SKM-1 (cell line): ENCODE measurements at regions not wholly inside any gene's neighbourhood (a gene's known extent, or its start where the extent isn't known, plus 50 kb on each side); places are given as distances from the start of the nearest gene placed in this dataset.

Source experiments
- DNase-seq: peaks from one replicate; lab custom pipeline; 2025; ENCODE audit not compliant: unreplicated experiment; lab: John Stamatoyannopoulos, UW

DNA sequence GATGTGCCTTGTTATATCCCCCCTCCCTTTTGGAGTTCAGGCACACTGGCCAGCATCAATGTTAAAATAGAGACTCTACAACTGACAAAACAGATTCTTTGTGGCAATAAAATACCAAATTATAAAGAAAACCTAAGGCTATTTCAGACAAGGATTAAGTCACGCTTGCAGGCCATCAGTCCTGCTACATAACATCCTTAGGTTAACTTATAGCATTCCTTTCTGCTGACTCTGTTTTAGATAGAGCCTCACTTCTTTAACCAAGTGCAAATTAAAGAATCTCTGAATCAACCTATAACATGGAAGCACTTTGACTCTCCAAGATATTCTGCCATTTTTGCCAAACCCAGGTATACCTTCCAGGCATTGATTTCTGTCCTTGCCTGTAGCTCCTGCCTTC lies 784.6 kb downstream of the RNF144A start:
- no peak for DNase-seq

GRCh38 chr2:7703048-7703447 lies 785.8 kb downstream of the RNF144A start:
- no peak for DNase-seq

DNA sequence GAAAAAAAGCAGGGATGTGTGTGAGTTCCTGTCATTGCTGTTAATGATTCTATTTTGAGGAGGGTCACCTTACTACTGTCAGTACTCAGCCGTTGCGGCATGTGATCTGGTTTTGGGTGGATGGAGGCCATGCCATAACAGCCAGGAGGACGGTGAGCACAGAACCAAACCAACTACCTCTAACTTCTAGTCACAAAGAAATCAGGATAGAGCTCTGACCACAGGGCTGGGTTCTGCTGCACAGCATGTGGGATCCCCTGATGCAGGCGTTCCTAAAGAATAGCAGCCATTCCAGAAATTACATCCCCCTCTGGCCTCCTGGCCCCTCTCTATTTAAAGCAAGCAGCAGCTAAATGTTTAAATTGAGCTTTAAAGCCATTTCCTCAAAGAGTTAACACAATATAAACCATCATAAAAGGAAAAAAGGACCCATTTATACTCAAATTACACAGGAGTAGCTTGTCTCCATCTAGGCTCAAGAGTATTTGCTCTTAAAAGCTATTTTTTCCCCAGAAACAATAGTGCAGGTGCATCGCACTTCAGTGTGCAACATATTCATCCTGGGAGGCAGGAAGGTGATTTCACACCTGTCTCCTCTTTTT lies 786.4 kb downstream of the RNF144A start:
- DNase-seq = no peak

DNA sequence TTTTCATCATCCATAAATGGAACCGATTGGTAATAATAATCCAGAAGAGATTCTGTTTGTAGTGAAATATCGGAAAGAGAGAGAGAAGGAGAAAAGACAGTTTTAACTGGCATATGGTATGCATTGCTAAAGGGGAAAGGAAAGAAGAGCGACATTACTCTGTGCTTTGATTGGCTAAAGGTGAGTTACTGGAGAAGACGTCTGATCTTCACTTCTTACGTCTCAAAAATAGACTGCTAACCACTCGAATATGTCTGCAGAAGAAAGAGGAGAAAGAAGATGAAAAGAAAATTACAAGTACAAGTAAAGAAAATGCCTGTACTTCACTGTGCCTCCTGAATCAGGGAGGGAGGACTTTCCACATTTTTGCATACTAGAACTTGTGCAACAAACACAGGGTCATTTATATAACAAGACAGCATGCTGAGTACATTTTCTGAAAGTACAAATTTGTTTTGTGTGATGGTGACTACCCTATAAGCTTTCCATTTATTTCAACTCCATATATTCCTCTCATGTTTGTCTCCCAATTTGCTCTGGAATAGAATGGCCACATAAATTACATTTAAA lies 787.2 kb downstream of the RNF144A start:
- no peak for DNase-seq

- no peak for DNase-seq
These were observed 789.6 kb downstream of the RNF144A start for GRCh38 chr2:7706791-7707190.

DNA sequence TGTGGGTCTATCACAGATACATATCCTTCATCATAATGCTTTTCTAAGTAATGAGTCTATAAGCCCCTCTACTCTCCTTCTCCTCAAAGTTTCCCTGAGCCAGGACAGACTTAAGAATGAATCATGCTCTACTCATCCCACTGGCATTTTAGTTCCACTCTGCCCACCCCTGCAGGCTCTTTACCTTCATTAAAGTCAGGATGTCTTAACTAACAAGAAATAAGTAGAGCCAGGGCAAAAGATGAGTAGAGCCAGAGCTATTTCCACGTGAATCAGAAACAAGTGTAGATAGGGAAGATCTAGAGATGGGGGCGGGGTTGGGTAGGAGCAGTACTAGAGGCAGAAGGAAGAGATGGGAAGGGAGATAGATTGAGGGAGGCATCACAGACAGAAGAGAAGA lies 790.5 kb downstream of the RNF144A start:
- no peak for DNase-seq

- no peak for DNase-seq
These were observed 792.7 kb downstream of the RNF144A start for GRCh38 chr2:7709907-7710306.

GRCh38 chr2:7711167-7711566 lies 794.0 kb downstream of the RNF144A start:
- no peak for DNase-seq

DNA sequence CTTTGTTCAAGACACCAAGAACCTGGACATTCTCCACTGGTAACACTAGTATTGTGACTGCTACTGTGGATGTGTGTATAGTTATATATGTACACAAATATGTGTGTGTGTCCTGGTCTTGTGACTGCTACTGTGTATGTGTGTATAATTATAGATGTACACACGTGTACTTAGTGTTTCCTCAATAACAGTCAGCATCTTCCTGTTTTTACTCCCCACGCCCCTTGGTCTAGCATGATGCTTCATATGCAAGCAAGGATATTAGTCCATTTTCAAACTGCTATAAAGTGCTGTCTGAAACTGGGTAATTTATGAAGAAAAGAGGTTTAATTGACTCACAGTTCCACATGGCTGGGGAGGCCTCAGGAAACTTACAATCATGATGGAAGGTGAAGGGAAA lies 802.7 kb downstream of the RNF144A start:
- no peak for DNase-seq

GRCh38 chr2:7721413-7721995 lies 804.3 kb downstream of the RNF144A start:
- no peak for DNase-seq

- DNase-seq = no peak
These were observed 805.1 kb downstream of the RNF144A start for GRCh38 chr2:7722212-7722910.

GRCh38 chr2:7724336-7724735 lies 807.1 kb downstream of the RNF144A start:
- no peak for DNase-seq

DNA sequence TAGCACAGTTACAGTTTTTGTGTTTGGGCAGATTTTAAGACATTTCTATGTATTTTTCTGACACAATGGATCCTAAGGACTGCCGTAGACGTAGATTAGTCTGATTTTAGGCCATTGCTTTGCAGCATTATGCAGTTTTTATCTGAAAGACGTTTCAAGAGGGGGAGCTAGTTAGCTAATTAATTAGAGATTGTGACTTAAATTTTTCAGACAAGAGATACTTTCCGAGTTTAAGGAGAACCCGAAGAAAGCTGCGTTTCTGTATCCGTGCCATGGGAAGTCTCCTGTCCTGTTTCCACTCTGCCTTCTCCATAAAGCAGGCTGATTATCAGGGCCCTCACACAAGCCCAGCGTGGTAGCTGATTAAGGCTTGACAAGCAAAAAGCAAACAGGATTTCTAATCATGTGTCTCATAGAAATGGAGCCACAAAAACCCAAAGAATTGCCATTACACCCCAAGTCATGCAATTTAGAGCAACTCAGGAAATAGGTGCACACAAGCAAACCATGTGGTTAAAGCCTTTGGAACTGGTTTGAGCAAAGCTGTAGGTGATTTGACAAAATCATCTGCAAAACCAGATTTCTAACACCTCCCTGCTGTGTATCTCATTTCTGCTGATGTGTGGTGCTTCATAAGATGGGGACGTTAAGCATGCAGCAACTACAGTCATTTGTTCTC lies 808.1 kb downstream of the RNF144A start:
- DNase-seq = no peak

DNA sequence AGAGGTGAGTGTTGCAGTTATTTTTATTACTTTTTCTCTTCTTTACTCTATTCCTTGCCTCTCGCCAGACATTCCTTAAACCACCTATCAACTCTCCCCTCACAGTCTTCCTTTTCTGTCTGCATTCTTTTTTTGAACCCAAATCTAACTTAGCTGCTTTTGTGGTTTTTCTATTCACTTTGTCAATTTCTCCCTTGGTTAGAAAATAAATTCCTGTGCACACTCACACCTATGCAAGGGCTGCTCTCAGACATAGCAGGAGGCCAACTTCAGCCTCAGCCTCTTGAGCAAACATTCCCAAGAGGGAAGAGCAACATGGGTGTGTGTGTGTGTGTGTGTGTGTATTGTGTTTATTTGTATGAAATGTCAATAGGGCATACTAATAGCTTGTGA lies 808.6 kb downstream of the RNF144A start:
- DNase-seq = no peak

GRCh38 chr2:7726989-7727388 lies 809.8 kb downstream of the RNF144A start:
- no peak for DNase-seq

DNA sequence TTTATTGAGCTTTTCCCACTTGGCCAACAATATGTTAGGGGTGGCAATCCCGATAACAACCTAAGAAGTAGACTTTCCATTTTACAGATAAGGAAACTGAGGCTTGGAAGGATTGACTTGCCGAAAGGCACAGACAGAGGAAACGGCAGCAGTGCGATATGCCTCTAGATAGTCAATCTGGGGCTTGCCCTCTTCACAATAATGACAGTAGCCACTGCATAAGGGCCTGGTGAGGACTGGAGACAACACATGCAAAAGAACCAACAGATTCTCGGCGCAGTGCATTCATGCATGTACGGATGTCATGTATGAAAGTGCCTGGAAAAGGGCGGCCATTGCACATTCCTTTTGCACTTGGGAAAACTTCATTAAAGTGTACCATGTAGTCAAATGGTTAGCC lies 811.2 kb downstream of the RNF144A start:
- no peak for DNase-seq

- DNase-seq = no peak
These were observed 813.2 kb downstream of the RNF144A start for GRCh38 chr2:7730449-7730848.

DNA sequence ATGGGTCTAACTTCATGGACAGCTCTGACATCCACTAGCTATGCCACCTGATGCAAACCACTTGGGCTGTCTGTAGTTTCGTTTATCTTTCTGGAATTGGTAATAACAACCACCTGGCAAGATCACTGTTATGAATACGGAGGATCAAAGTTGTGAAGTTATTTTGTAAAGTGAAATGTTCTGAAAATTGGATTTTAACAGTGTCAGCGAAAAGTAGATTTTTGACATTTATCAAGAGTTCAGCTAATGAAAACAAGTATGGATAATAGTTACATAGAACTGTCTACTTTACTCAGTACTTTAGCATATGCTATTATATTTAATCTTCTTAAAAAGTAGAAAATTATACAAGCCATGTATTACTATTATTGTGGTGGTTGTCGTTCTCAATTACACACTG lies 813.8 kb downstream of the RNF144A start:
- DNase-seq = no peak

GRCh38 chr2:7732497-7732896 lies 815.3 kb downstream of the RNF144A start:
- DNase-seq = no peak

DNA sequence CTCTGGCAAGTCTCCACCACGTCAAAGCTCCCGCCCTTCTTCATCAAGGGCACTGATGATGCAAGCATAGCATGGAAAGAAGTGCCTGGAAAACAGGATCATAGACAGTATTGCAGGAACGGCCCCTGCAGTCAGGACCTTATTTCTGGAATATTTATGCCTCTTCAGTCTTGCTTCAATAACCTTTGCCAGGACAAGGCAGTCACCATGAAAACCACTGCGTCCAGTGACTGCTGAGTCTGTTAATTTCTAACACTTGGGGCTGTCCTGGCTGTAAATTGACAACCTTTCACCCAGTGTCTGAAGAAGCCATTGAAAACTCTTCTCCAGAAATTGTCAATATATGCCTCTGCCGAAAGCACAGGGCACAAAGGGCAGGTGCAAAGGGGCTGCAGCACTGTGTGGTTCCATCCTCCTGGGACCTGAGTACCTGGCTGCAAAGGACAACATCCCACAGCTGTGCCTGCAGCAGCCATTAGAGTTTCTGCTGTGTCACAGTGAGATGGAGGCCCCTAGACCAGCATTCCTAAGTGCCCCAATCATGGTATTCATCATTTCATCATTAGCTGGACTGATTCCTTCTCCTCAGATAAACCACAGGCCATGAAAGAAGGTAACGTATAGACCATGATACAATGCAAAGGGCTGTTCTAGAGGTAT lies 819.6 kb downstream of the RNF144A start:
- DNase-seq = no peak

DNA sequence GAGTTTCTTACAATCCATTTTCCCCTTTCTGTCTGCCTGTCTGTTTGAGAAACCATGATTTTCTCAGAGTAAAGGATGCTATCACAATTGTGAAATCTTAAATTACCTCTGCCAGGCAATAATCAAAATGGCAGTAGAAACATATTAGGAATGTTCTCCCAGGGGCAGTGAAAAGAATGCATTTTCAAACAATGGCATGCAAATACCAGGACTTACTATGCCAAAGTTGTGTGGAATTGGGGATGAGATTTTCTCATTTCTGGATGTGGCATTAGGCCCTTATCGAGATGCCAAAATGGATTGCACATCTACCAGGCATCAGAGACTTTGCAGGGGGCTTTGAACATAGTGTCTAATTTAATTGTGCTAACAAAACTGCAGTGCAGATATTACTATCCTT lies 821.4 kb downstream of the RNF144A start:
- DNase-seq = no peak
